GM19397 (cell line): ENCODE measurements at regions not wholly inside any gene's neighbourhood (a gene's known extent, or its start where the extent isn't known, plus 50 kb on each side); places are given as distances from the start of the nearest gene placed in this dataset.

Experiments used
- ATAC-seq: cut with Tn5 transposase; IDR thresholded peaks from one replicate; pipeline ENCODE4 v1.9.1; 2021; ENCODE audit warnings: mild to moderate bottlenecking, moderate library complexity; ENCODE audit not compliant: unreplicated experiment

- ATAC-seq, result no peak
Measured at GRCh38 chr14:86882818-86883217, 1110.2 kb downstream of the GALC start.

DNA sequence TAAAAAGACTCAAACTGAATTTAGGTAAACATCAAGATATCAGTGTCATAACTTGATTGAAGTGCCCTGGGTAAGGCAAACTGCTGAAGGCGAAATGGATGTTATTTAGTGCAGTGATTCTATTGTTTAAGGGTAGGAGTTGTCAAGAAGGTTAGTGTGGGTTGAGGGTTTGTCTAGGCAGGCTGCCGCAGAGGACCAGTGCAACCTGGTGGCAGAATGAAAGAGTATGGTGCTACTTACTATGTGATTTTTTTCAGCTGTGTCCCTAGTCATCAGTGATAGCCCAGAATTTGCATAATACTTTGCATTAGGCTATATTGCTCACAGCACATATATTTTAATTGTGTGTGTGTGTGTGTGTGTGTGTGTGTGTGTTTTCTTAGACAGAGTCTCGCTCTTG is 1127.0 kb downstream of the GALC start:
- ATAC-seq, result no peak

GRCh38 chr14:86858591-86858990 is 1134.4 kb downstream of the GALC start:
- no peak for ATAC-seq

- no peak for ATAC-seq
Measured at GRCh38 chr14:86858031-86858430, 1135.0 kb downstream of the GALC start.

- no peak for ATAC-seq
Measured at GRCh38 chr14:86852530-86852929, 1140.5 kb downstream of the GALC start.

DNA sequence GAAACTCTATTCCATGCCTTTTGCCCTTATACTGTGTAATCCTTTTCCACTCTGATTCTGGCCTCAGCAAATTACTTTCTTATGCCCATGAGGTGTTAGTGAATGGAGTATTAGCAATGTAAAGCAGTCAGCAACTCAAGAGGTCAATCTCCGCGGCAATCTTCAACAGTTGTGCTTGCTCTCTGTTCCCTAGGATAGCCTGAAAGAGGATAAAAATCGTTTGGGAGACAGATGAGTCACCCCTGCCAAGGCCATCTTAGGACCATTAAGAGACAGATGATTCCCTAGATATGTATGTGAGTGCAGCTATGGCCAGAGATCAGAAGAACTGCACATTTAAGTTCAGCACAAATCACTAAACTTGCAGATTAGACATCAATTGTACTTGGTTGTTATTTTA is 1145.8 kb downstream of the GALC start:
- ATAC-seq, result no peak

- no peak for ATAC-seq
Measured at GRCh38 chr14:86838363-86838762, 1154.6 kb downstream of the GALC start.

GRCh38 chr14:86826661-86827060 is 1166.3 kb downstream of the GALC start:
- ATAC-seq, result no peak

GRCh38 chr14:86824167-86824566 is 1168.8 kb downstream of the GALC start:
- no peak for ATAC-seq

GRCh38 chr14:86823581-86823980 is 1169.4 kb downstream of the GALC start:
- ATAC-seq, result no peak

DNA sequence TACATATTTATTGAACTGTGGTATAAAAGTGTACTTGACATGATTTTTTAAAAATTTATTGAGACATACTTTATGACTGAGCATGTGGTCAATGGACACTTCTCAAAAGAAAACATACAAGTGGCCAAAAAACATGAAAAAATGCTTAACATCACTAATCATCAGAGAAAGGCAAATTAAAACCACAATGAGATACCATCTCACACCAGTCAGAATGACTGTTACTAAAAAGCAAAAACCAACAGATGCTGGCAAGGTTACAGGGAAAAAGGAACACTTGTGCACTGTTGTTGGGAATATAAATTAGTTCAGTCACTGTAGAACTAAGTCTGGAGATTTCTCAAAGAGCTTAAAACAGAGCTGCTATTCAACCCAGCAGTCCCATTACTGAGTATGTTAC is 1177.6 kb downstream of the GALC start:
- no peak for ATAC-seq

DNA sequence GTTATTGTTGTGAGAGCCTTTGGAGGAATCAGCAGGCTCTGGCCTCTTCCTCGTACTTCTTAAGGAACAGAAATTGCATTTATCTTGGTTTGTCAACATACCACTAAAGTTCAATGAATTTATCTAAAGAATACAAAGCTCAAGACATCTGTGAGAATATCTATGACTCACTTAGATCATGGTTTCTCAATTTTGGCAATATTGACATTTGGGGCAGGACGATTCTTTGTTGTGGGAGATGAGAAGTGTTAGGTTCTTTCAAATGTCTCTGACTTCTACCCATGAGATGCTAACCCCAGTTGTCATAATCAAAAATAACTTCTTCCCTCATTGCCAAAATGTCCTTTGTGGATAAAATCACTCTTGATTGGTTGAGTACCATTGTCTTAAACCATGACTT is 1190.3 kb downstream of the GALC start:
- ATAC-seq, result no peak

- ATAC-seq, result no peak
Measured at GRCh38 chr14:86799244-86799647, 1193.7 kb downstream of the GALC start.

- no peak for ATAC-seq
Measured at GRCh38 chr14:86798330-86798729, 1194.7 kb downstream of the GALC start.

DNA sequence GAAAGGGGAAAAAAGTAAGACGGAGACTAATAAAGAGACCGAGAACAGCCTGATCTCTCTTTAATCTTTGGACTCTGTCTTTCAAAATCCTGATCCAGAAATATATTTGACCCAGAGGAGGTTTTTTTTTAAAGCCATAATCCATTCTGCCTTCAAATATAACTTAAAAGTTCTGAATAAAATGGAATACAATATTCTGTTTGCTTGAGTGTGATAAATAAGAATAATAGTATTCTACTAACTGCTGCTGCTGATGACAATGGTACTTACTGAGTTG is 1196.0 kb downstream of the GALC start:
- ATAC-seq, result no peak

DNA sequence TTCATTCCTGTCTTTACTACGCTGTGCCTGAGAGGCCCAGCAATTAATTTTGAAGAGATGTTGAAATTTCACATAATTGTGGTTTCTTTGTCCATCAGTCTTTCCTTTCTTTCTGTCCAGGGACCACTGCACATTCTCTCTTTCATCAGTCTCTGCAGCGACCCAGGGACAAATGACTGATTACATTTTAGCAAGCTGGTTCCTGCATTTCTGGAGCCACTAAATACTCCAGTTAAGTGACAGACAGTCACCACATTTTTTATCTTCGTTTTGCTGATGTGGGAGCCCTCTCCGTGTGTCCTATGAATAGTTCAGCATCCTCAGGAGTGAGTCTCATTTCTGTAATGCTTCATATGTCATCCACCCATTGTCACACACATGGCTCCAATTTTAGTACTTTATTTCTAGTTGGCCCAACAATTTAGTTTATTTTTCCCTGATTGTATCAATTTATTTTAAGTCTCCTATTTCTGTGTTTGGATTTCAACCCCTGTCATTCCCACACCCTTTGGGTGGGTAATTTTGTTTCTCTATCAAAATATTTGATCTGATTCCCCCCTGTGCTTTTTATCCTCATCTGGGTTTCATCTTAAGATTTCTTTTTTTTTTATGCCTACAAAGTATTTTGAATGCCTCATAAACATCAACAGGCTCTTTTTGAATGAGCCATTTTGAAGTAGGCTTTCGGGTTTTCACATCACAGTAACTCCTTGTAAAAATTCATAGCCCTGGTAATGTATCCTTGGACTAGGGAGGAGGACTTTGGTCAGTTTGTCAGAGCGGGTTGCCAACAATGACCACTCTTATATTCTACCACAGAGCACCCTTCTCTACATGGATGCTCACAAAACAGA is 1196.5 kb downstream of the GALC start:
- ATAC-seq, result no peak

GRCh38 chr14:86794689-86795088 is 1198.3 kb downstream of the GALC start:
- no peak for ATAC-seq

DNA sequence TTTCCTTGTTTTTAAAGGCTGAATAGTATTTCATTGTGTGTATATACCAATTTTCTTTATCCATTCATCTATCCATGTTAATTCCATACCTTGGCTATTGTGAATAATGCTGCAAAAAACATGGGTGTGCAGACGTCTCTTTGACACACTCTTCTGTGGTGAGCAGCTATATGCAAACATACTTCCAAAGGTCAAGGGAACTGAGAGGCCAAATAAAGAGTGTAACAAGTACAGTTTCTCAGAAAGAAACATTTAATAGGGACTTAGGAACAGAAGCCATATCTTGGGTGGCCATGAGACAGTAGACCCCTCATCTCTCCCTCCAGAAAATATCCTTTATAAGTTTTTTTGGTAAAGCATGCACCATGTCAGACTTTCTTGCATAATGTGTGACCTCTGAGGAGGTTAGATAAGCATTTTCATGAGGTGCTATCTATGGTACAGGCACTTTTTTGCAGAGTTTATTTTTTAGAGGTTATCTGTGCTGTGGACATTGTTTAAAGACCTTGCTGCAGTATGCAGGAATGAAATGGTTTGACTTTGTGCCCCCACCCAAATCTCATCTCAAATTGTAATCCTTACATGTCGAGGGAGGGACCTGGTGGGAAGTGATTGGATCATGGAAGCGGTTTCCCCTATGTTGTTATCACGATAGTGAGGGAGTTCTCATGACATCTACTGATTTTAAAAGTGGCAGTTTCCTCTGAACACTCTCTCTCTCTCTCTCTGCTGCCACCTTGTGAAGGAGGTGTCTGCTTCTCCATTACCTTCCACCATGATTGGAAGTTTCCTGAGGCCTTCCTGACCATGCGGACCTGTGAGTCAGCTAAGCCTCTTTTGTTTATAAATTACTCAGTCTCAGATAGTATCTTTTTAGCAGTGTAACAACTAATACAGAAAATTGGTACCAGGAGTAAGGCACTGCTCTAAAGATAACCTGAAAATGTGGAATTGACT is 1202.3 kb downstream of the GALC start:
- ATAC-seq, result no peak

DNA sequence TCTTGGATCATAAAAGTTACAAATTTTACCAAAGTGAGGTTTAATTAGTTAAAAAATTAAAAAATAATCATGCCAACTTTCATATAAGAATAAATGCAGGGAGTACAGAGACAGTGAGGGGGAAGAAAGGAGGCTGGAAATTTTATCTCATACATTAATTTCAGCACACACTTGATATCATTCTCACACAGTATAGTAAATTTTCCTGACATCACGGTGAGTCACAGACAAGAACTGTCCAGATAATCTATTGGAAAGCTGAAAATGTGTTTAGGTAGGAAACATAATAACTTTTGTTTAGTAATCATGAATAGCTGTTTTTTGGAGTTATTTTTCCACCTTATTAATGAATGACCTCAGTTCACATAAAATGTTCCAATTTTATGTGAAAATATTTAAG is 1204.8 kb downstream of the GALC start:
- no peak for ATAC-seq

DNA sequence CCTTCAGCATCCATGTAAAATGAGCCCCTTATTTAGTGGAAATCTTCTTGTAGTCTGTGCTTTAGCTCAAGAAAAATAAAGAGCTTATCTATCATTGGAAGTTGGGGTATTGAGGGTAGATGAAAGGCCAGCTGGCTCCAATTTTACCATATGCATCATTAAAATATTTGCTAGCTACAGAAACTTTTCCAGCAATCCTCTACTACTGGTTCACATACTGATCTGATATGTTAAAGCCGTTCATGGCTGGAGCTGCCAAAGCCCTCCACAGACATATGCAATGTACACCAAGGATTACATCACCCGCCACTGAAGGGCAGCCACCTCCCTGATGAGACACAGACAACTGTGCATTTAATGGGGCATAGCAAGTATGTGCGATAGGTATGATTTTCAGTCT is 1205.3 kb downstream of the GALC start:
- ATAC-seq, result no peak

DNA sequence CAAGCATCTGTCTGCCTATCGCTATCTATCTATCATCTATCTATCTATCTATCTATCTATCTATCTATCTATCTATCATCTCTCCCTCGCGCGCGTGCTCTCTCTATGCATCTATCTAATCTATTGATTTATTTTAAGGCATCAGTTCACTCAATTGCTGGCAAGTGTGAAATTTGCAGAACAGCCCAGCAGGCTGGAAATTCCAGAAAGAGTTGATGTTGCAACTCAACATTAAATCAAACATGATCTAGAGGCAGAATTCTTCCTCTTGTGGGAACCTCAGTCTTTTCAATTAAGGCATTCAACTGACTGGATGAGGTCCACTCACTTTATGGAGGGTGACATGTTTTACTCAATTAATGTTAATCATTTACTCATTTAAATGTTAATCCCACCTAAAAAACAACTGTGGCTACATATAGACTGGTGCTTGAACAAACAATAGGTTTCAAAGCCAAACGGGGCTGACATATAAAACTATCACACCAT is 1210.8 kb downstream of the GALC start:
- no peak for ATAC-seq
